Osteocyte (in vitro differentiated cells): ENCODE measurements at regions not wholly inside any gene's neighbourhood (a gene's known extent, or its start where the extent isn't known, plus 50 kb on each side); places are given as distances from the start of the nearest gene placed in this dataset.
A peak's percentile ranks its signal among the peaks of the same experiment; 100 is the strongest.
"Not testable (repeated sequence)": the region's sequence is repeated elsewhere in the genome, so short reads cannot be mapped to it uniquely, and the experiment has no call there.

Experiments
- DNase-seq: peaks from one replicate; pipeline ENCODE4 v3.0.0; 2021; ENCODE audit warnings: mixed read lengths; ENCODE audit not compliant: unreplicated experiment; ENCODE audit errors: extremely low spot score
- H3K27ac Mint-ChIP-seq: one replicate; pipeline ENCODE4 v1.8.0; 2021; ENCODE audit warnings: mild to moderate bottlenecking, mixed read lengths; ENCODE audit not compliant: unreplicated experiment
- H3K27me3 Mint-ChIP-seq: one replicate; pipeline ENCODE4 v1.8.0; 2021; ENCODE audit warnings: mixed read lengths; ENCODE audit not compliant: unreplicated experiment
- H3K36me3 Mint-ChIP-seq: one replicate; pipeline ENCODE4 v1.8.0; 2021; ENCODE audit warnings: mixed read lengths; ENCODE audit not compliant: unreplicated experiment
- H3K4me1 Mint-ChIP-seq: one replicate; pipeline ENCODE4 v1.8.0; 2021; ENCODE audit warnings: mixed read lengths; ENCODE audit not compliant: unreplicated experiment
- H3K4me3 Mint-ChIP-seq: one replicate; pipeline ENCODE4 v1.8.0; 2021; ENCODE audit warnings: mild to moderate bottlenecking, moderate library complexity, mixed read lengths; ENCODE audit not compliant: unreplicated experiment
- H3K9me3 Mint-ChIP-seq: one replicate; pipeline ENCODE4 v1.8.0; 2021; ENCODE audit warnings: mixed read lengths; ENCODE audit not compliant: unreplicated experiment
- TF ChIP-seq, protein P1 (sequence below): fragments of 200-600 bp; sonication (generic); IDR thresholded peaks from 2 replicates; pipeline ENCODE4 v1.5.0; 2021; ENCODE audit warnings: antibody characterized with exemption, mild to moderate bottlenecking, moderate library complexity

GRCh38 chr11:24412722-24413121 lies 84.1 kb upstream of the LUZP2 start:
- TF ChIP-seq, protein P1, sequence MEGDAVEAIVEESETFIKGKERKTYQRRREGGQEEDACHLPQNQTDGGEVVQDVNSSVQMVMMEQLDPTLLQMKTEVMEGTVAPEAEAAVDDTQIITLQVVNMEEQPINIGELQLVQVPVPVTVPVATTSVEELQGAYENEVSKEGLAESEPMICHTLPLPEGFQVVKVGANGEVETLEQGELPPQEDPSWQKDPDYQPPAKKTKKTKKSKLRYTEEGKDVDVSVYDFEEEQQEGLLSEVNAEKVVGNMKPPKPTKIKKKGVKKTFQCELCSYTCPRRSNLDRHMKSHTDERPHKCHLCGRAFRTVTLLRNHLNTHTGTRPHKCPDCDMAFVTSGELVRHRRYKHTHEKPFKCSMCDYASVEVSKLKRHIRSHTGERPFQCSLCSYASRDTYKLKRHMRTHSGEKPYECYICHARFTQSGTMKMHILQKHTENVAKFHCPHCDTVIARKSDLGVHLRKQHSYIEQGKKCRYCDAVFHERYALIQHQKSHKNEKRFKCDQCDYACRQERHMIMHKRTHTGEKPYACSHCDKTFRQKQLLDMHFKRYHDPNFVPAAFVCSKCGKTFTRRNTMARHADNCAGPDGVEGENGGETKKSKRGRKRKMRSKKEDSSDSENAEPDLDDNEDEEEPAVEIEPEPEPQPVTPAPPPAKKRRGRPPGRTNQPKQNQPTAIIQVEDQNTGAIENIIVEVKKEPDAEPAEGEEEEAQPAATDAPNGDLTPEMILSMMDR: no peak
- H3K4me3 Mint-ChIP-seq: no peak overlapping the region
- peaks cover 2% of the 10 kb centered on the region for H3K4me1 Mint-ChIP-seq
- peaks cover 6% of the 10 kb centered on the region for H3K9me3 Mint-ChIP-seq
- no peak overlapping the region for H3K27ac Mint-ChIP-seq
- H3K36me3 Mint-ChIP-seq: no peaks in the 10 kb centered on the region
- no peak for DNase-seq
- H3K27me3 Mint-ChIP-seq: no peaks in the 10 kb centered on the region

GRCh38 chr11:24413391-24413790 lies 83.5 kb upstream of the LUZP2 start:
- H3K27ac Mint-ChIP-seq: no peak overlapping the region
- no peak for DNase-seq
- TF ChIP-seq, protein P1: no peak
- peaks cover 7% of the 10 kb centered on the region for H3K4me1 Mint-ChIP-seq
- H3K36me3 Mint-ChIP-seq: no peaks in the 10 kb centered on the region
- no peak overlapping the region for H3K4me3 Mint-ChIP-seq
- H3K9me3 Mint-ChIP-seq: peaks cover 6% of the 10 kb centered on the region
- H3K27me3 Mint-ChIP-seq: no peaks in the 10 kb centered on the region

GRCh38 chr11:24415955-24416636 lies 80.8 kb upstream of the LUZP2 start:
- H3K36me3 Mint-ChIP-seq, H3K9me3 Mint-ChIP-seq, H3K27ac Mint-ChIP-seq, H3K4me3 Mint-ChIP-seq, H3K27me3 Mint-ChIP-seq, DNase-seq: not testable (repeated sequence)
- H3K4me1 Mint-ChIP-seq: peaks cover 13% of the 10 kb centered on the region

- Mint-ChIP-seq H3K27me3 (no peaks in the 10 kb centered on the region), H3K27ac (peak overlapping the region; percentile 43), H3K4me3 (no peak overlapping the region), H3K9me3 (no peaks in the 10 kb centered on the region), H3K4me1 (peaks cover 30% of the 10 kb centered on the region), H3K36me3 (no peaks in the 10 kb centered on the region)
- no peak for DNase-seq
- TF ChIP-seq, protein P1: no peak
Observed at GRCh38 chr11:24421766-24422165, 75.1 kb upstream of the LUZP2 start.

- H3K27ac Mint-ChIP-seq: peak overlapping the region; percentile 56
Observed at GRCh38 chr11:24422376-24422775, 74.5 kb upstream of the LUZP2 start.

More at GRCh38 chr11:24422376-24422775, 74.5 kb upstream of the LUZP2 start:
- H3K36me3 Mint-ChIP-seq: no peaks in the 10 kb centered on the region
- H3K4me3 Mint-ChIP-seq: no peak overlapping the region
- H3K4me1 Mint-ChIP-seq: peaks cover 30% of the 10 kb centered on the region
- no peak for DNase-seq
- no peaks in the 10 kb centered on the region for H3K9me3 Mint-ChIP-seq
- H3K27me3 Mint-ChIP-seq: no peaks in the 10 kb centered on the region
- TF ChIP-seq, protein P1: no peak
